Uterus (tissue), 2 donors: ENCODE measurements at regions not wholly inside any gene's neighbourhood (a gene's known extent, or its start where the extent isn't known, plus 50 kb on each side); places are given as distances from the start of the nearest gene placed in this dataset.

Experiments
- CTCF ChIP-seq, 4 experiments: fragments of 200-600 bp in 2 of 4; fragments of 450-650 bp in 2 of 4; sonication (generic) in 2 of 4; IDR thresholded peaks; one replicate each; pipeline ENCODE4 v1.5.1; 2016 to 2019; ENCODE audit warnings: antibody characterized with exemption in 4 of 4, mild to moderate bottlenecking in 2 of 4, moderate library complexity in 1 of 4
- POLR2A ChIP-seq, 2 donors: fragments of 450-650 bp; IDR thresholded peaks; one replicate each; pipeline ENCODE4 v1.6.1; 2016; ENCODE audit warnings: antibody characterized with exemption in 2 of 2, mild to moderate bottlenecking in 1 of 2, moderate library complexity in 1 of 2

DNA sequence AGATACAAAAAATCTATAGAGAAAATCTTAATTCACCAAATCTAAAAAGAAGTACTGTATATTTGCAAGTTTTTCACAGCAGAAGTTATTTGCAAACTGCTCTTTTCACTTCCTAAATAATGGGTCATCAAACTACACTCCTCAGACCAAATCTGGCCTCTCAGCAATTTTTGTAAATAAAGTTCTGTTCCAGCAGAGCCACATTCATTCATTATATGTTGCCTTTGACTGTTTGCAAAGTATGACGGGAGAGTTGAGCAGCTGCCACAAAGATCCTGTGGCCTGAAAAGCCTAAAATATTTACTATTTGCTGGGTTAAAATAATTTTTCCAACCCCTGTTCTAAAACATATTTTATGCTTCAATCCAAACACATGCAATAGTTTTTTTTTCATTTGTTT lies 1222.3 kb upstream of the SEL1L start:
- TF ChIP-seq CTCF (IDR thresholded peaks at IDR 0.05), result no peak
- no peak for TF ChIP-seq POLR2A (IDR thresholded peaks at IDR 0.05)
